ENCODE measurements at regions not wholly inside any gene's neighbourhood (a gene's known extent, or its start where the extent isn't known, plus 50 kb on each side); places are given as distances from the start of the nearest gene placed in this dataset.
"Not testable (repeated sequence)": the region's sequence is repeated elsewhere in the genome, so short reads cannot be mapped to it uniquely, and the experiment has no call there.

DNA sequence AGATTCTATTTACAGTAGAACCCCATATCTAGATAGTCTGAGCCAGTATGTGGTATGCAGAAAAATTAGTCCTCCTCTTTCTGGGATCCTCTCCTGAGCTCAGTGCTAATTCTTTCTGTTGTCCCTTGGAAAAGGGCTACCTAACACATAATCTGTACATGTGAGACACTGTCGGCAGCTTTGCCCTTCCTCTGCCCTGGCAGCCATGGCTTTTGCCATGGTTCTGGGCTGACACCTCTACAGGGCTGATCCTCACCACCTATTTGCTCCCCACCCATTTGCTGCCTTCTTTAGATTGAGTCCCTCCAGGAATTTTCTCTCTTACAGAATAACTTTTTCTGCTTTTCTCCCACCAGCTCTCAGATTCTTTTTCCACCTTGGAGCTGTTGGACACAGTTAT is 64.7 kb upstream of the MAP9 start:
- intact Hi-C loops (cut with micrococcal nuclease), result no loop called here
- CTCF ChIA-PET, result interaction anchor here (0.9 kb wide), 1 partner anchor 346 kb away, joined by 3 read pairs; no protein-coding TSS in a partner anchor
- no peak overlapping the region for H3K4me3 Mint-ChIP-seq

DNA sequence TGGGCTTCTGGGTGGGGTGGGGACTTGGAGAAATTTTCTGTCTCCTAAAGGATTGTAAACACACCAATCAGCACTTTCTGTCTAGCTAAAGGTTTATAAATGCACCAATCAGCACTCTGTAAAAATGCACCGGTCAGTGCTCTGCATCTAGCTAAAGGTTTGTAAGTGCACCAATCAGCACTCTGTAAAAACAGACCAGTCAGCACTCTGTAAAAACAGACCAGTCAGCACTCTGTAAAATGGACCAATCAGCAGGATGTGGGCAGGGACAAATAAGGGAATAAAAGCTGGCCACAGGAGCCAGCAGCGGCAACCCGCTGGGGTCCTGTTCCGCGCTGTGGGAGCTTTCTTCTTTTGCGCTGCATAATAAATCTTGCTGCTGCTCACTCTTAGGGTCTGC is 63.0 kb upstream of the MAP9 start:
- H3K36me3 Mint-ChIP-seq (ENCODE audit: low read depth); DNase-seq; ATAC-seq (ENCODE audit: low read depth); CTCF ChIA-PET; H3K4me3 Mint-ChIP-seq; POLR2A ChIA-PET; H3K9me3 Mint-ChIP-seq; H3K4me1 Mint-ChIP-seq; intact Hi-C loops (cut with micrococcal nuclease); H3K27ac Mint-ChIP-seq; H3K27me3 Mint-ChIP-seq: not testable (repeated sequence)

More for the DNA sequence above, 64.7 kb upstream of the MAP9 start:
- TF ChIP-seq, protein P1, sequence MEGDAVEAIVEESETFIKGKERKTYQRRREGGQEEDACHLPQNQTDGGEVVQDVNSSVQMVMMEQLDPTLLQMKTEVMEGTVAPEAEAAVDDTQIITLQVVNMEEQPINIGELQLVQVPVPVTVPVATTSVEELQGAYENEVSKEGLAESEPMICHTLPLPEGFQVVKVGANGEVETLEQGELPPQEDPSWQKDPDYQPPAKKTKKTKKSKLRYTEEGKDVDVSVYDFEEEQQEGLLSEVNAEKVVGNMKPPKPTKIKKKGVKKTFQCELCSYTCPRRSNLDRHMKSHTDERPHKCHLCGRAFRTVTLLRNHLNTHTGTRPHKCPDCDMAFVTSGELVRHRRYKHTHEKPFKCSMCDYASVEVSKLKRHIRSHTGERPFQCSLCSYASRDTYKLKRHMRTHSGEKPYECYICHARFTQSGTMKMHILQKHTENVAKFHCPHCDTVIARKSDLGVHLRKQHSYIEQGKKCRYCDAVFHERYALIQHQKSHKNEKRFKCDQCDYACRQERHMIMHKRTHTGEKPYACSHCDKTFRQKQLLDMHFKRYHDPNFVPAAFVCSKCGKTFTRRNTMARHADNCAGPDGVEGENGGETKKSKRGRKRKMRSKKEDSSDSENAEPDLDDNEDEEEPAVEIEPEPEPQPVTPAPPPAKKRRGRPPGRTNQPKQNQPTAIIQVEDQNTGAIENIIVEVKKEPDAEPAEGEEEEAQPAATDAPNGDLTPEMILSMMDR (IDR thresholded peaks at IDR 0.05), result no peak
- ATAC-seq (ENCODE audit: low read depth) (no peak), DNase-seq (no peak)
- no peaks in the 10 kb centered on the region for H3K36me3 Mint-ChIP-seq (ENCODE audit: low read depth)
- H3K27ac Mint-ChIP-seq, result no peak overlapping the region
- POLR2A ChIA-PET, result no interaction called here
- H3K9me3 Mint-ChIP-seq, result no peaks in the 10 kb centered on the region
- H3K4me1 Mint-ChIP-seq, result no peaks in the 10 kb centered on the region
- peaks cover 5% of the 10 kb centered on the region for H3K27me3 Mint-ChIP-seq

DNA sequence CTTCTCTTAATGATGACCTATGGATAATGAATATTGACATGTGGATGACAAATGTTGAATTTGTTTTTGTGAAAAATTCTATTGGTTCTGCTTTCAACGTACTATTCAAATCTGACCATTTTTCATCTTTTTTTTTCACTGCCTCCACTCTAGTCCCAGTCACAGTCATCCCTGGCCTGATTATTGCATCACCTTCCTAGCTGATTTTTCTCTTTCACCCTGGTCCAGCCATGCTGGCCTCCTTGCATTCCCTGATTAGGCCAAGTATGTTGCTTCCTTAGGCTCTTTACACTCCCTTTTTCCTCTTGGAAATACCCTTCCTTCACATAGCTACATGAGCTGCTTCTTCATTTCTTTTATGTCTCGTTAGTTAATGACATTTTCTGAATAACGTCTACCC is 58.1 kb upstream of the MAP9 start:
- intact Hi-C loops (cut with micrococcal nuclease), result no loop called here
- POLR2A ChIA-PET, result no interaction called here
- no peak for DNase-seq
- Mint-ChIP-seq H3K27me3 (peaks cover 5% of the 10 kb centered on the region), H3K9me3 (no peaks in the 10 kb centered on the region), H3K36me3 (ENCODE audit: low read depth) (no peaks in the 10 kb centered on the region), H3K4me3 (no peak overlapping the region), H3K27ac (no peak overlapping the region), H3K4me1 (no peaks in the 10 kb centered on the region)
- CTCF ChIA-PET, result no interaction called here
- ATAC-seq (ENCODE audit: low read depth), result no peak
- TF ChIP-seq, protein P1 (IDR thresholded peaks at IDR 0.05), result no peak

DNA sequence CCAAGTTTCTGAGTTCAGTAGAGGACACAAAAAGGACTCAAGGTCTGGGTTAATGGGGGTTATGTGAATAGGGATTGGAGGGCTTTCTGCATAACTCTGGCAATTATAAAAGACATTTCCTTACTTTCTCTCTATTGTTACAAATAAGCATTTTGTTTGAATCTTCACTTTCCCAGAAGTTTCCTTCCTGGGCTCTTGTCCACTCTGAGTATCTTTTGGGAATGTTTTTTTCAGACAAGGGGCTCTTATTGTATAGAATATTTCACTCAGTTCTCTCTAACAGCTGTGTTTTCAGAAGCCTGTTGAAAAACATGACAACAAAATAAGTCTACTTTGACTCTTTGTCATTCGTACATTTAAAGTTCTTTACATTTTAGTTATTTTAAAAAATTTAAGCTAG is 57.6 kb upstream of the MAP9 start:
- Mint-ChIP-seq H3K4me3 (no peak overlapping the region), H3K27me3 (peaks cover 5% of the 10 kb centered on the region), H3K27ac (no peak overlapping the region), H3K36me3 (ENCODE audit: low read depth) (no peaks in the 10 kb centered on the region), H3K4me1 (no peaks in the 10 kb centered on the region), H3K9me3 (no peaks in the 10 kb centered on the region)
- DNase-seq (no peak), ATAC-seq (ENCODE audit: low read depth) (no peak)
- TF ChIP-seq, protein P1 (IDR thresholded peaks at IDR 0.05), result no peak
- CTCF ChIA-PET, result no interaction called here
- POLR2A ChIA-PET, result no interaction called here
- intact Hi-C loops (cut with micrococcal nuclease), result no loop called here

DNA sequence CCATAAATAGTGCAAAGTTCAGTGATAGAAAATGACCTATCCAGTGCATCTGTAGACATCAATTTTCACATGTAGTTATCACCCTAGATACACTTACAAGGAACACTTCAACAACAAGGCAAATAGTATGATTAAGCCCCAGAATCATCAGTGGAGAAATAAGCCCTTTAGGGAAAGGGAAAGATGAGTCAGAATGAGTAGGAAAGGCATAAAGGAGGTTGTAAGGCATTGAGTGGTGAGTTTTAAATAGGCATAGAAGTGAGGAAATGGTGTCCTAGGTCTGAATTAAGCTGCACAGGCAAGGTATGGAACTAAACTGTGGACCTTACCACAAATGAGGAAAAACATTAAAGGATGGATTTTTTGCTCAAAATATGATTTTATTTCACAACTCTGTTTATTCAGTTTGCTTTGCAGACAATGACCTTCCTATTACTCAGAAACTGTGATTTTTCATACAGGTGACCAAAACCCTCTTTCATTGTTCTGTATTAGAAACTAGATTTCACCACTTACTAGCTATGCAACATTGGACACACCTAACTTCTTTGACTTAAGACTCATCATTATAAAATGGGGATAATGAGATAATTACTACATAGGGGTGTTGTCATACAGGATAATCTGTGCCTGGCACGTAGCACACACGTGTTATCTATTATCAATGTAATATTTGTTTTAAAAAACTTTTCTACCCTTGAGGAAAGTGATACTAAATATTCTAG is 57.0 kb upstream of the MAP9 start:
- ChIA-PET CTCF (no interaction called here), POLR2A (no interaction called here)
- Mint-ChIP-seq H3K4me1 (no peaks in the 10 kb centered on the region), H3K9me3 (no peaks in the 10 kb centered on the region), H3K27ac (no peak overlapping the region), H3K27me3 (peaks cover 5% of the 10 kb centered on the region), H3K36me3 (ENCODE audit: low read depth) (no peaks in the 10 kb centered on the region), H3K4me3 (no peak overlapping the region)
- ATAC-seq (ENCODE audit: low read depth) (no peak), DNase-seq (no peak)
- TF ChIP-seq, protein P1 (IDR thresholded peaks at IDR 0.05), result no peak
- intact Hi-C loops (cut with micrococcal nuclease), result no loop called here
